ENCODE measurements at regions not wholly inside any gene's neighbourhood (a gene's known extent, or its start where the extent isn't known, plus 50 kb on each side); places are given as distances from the start of the nearest gene placed in this dataset.

GRCh38 chr10:36779238-36779846 is 346.1 kb upstream of the ANKRD30A start:
- TF ChIP-seq CTCF (IDR thresholded peaks at IDR 0.05; ENCODE audit: low read depth, low read length) = peak; percentile 41
- TF ChIP-seq EZH2phosphoT487 (IDR thresholded peaks at IDR 0.05; ENCODE audit: low read depth) = no peak

Data from OCI-LY3 (cell line).